H9 (cell line): ENCODE measurements at regions not wholly inside any gene's neighbourhood (a gene's known extent, or its start where the extent isn't known, plus 50 kb on each side); places are given as distances from the start of the nearest gene placed in this dataset.

Source experiments
- DNase-seq: peaks from one replicate; pipeline ENCODE4 v3.0.0-alpha.2; 2017
- H2AFZ ChIP-seq: one replicate; pipeline ENCODE4 v1.6.1; 2013; ENCODE audit warnings: mild to moderate bottlenecking, low read length, control low read depth, moderate library complexity
- H2AK5ac ChIP-seq: 2 replicates; pipeline ENCODE4 v1.6.1; 2013; ENCODE audit warnings: low read length, control low read depth, mixed read lengths; ENCODE audit not compliant: insufficient read length
- H2BK120ac ChIP-seq: one replicate; pipeline ENCODE4 v1.6.1; 2013; ENCODE audit warnings: low read depth, mild to moderate bottlenecking, low read length, control low read depth, inconsistent platforms; ENCODE audit not compliant: poor library complexity, severe bottlenecking
- H2BK12ac ChIP-seq: 2 replicates; pipeline ENCODE4 v1.6.1; 2013; ENCODE audit warnings: low read length, control low read depth, mixed read lengths, low read depth; ENCODE audit not compliant: insufficient read length
- H2BK15ac ChIP-seq: 2 replicates; pipeline ENCODE4 v1.6.1; 2013; ENCODE audit warnings: low read depth, low read length, control low read depth
- H2BK20ac ChIP-seq: one replicate; pipeline ENCODE4 v1.6.1; 2013; ENCODE audit warnings: low read depth, mild to moderate bottlenecking, low read length, control low read depth, inconsistent platforms; ENCODE audit not compliant: poor library complexity, severe bottlenecking
- H2BK5ac ChIP-seq: 2 replicates; pipeline ENCODE4 v1.6.1; 2013; ENCODE audit warnings: low read length, control low read depth, mixed read lengths; ENCODE audit not compliant: insufficient read length
- H3K14ac ChIP-seq: 2 replicates; pipeline ENCODE4 v1.6.1; 2013; ENCODE audit warnings: low read length, control low read depth; ENCODE audit not compliant: insufficient read depth
- H3K18ac ChIP-seq: 2 replicates; pipeline ENCODE4 v1.6.1; 2013; ENCODE audit warnings: low read depth, mild to moderate bottlenecking, mixed read lengths, low read length, control low read depth; ENCODE audit not compliant: insufficient read length
- H3K23ac ChIP-seq: 2 replicates; pipeline ENCODE4 v1.6.1; 2013; ENCODE audit warnings: low read length, control low read depth, mixed read lengths, low read depth; ENCODE audit not compliant: insufficient read length
- H3K23me2 ChIP-seq: 2 replicates; pipeline ENCODE4 v1.6.1; 2013; ENCODE audit warnings: low read depth, mild to moderate bottlenecking, mixed read lengths, low read length, control low read depth; ENCODE audit not compliant: insufficient read length, poor library complexity, severe bottlenecking
- H3K27ac ChIP-seq: 2 replicates; pipeline ENCODE4 v1.5.1; 2013; ENCODE audit warnings: low read length, control low read depth, mixed read lengths, low read depth; ENCODE audit not compliant: insufficient read length
- H3K27me3 ChIP-seq: 2 replicates; pipeline ENCODE4 v1.6.1; 2013; ENCODE audit warnings: low read length, control low read depth, inconsistent platforms; ENCODE audit not compliant: insufficient read depth
- H3K4ac ChIP-seq: 2 replicates; pipeline ENCODE4 v1.6.1; 2013; ENCODE audit warnings: low read depth, mild to moderate bottlenecking, control low read depth, inconsistent platforms, low read length, moderate library complexity
- H3K4me1 ChIP-seq: 2 replicates; pipeline ENCODE4 v1.6.1; 2013; ENCODE audit warnings: low read length, control low read depth, inconsistent platforms; ENCODE audit not compliant: insufficient read depth
- H3K4me2 ChIP-seq: 2 replicates; pipeline ENCODE4 v1.6.1; 2013; ENCODE audit warnings: low read length, control low read depth, mixed read lengths; ENCODE audit not compliant: insufficient read length, insufficient read depth
- H3K56ac ChIP-seq: 2 replicates; pipeline ENCODE4 v1.6.1; 2013; ENCODE audit warnings: low read depth, mild to moderate bottlenecking, mixed read lengths, low read length, control low read depth; ENCODE audit not compliant: insufficient read length
- H3K79me1 ChIP-seq: 2 replicates; pipeline ENCODE4 v1.6.1; 2013; ENCODE audit warnings: low read depth, mild to moderate bottlenecking, moderate library complexity, low read length, control low read depth, inconsistent platforms; ENCODE audit not compliant: insufficient read depth, poor library complexity, severe bottlenecking
- H3K79me2 ChIP-seq: 2 replicates; pipeline ENCODE4 v1.6.1; 2013; ENCODE audit warnings: low read length, control low read depth, inconsistent platforms; ENCODE audit not compliant: insufficient read depth
- H3K9ac ChIP-seq: 2 replicates; pipeline ENCODE4 v1.6.1; 2013; ENCODE audit warnings: low read length, control low read depth, mixed read lengths; ENCODE audit not compliant: insufficient read length; ENCODE audit errors: extremely low read depth
- H3K9me3 ChIP-seq: one replicate; pipeline ENCODE4 v1.6.1; 2013; ENCODE audit warnings: low read depth, low read length, inconsistent platforms; ENCODE audit not compliant: control insufficient read depth
- H3T11ph ChIP-seq: one replicate; pipeline ENCODE4 v1.6.1; 2013; ENCODE audit warnings: mild to moderate bottlenecking, low read length, control low read depth, inconsistent platforms
- H4K20me1 ChIP-seq: one replicate; pipeline ENCODE4 v1.6.1; 2013; ENCODE audit not compliant: control insufficient read depth, insufficient read length, insufficient read depth
- H4K5ac ChIP-seq: 2 replicates; pipeline ENCODE4 v1.6.1; 2013; ENCODE audit warnings: low read depth, mild to moderate bottlenecking, mixed read lengths, low read length, control low read depth; ENCODE audit not compliant: insufficient read length
- H4K8ac ChIP-seq: replicated peaks from 2 replicates; pipeline ENCODE4 v1.6.1; 2013; ENCODE audit warnings: low read length, control low read depth, mixed read lengths, low read depth; ENCODE audit not compliant: insufficient read length
- H4K91ac ChIP-seq: 2 replicates; pipeline ENCODE4 v1.6.1; 2013; ENCODE audit warnings: low read depth, mild to moderate bottlenecking, moderate library complexity, mixed read lengths, low read length, control low read depth; ENCODE audit not compliant: insufficient read length
- H3K27ac Mint-ChIP-seq, 3 experiments: 2 replicates in 2 of 3; 3 replicates in 1 of 3; pipeline ENCODE4 v1.8.0; 2020 to 2021; ENCODE audit warnings: mixed read lengths in 3 of 3, mild to moderate bottlenecking in 1 of 3, moderate library complexity in 1 of 3
- H3K27me3 Mint-ChIP-seq: 2 replicates; pipeline ENCODE4 v1.8.0; 2021; ENCODE audit warnings: low read depth, mild to moderate bottlenecking, moderate library complexity, mixed read lengths
- H3K36me3 Mint-ChIP-seq, 3 experiments: 2 replicates in 2 of 3; 3 replicates in 1 of 3; pipeline ENCODE4 v1.8.0; 2020 to 2021; ENCODE audit warnings: low read depth in 3 of 3, mixed read lengths in 3 of 3; ENCODE audit not compliant: insufficient read depth in 1 of 3
- H3K4me1 Mint-ChIP-seq, 2 experiments: 2 replicates each; pipeline ENCODE4 v1.8.0; 2020; ENCODE audit warnings: mixed read lengths in 2 of 2
- H3K4me3 Mint-ChIP-seq, 2 experiments: 2 replicates in 1 of 2; 3 replicates in 1 of 2; pipeline ENCODE4 v1.8.0; 2020 to 2021; ENCODE audit warnings: mild to moderate bottlenecking in 2 of 2, mixed read lengths in 2 of 2, moderate library complexity in 1 of 2
- H3K9me3 Mint-ChIP-seq, 2 experiments: 2 replicates in 1 of 2; 3 replicates in 1 of 2; pipeline ENCODE4 v1.8.0; 2020; ENCODE audit warnings: mild to moderate bottlenecking in 2 of 2, mixed read lengths in 2 of 2, moderate library complexity in 1 of 2
- CTCF ChIP-seq: fragments of 200-600 bp; sonication (generic); conservative IDR thresholded peaks from 3 replicates; pipeline ENCODE4 v1.8.0; 2021; ENCODE audit warnings: antibody characterized with exemption, mild to moderate bottlenecking

- no peak overlapping the region for H2BK20ac ChIP-seq
- no peaks in the 10 kb centered on the region for H3K79me2 ChIP-seq
- H3K27me3 ChIP-seq = no peaks in the 10 kb centered on the region
- H2AFZ ChIP-seq = no peak overlapping the region
- no peaks in the 10 kb centered on the region for H3K4me1 ChIP-seq
- H3K4me3 Mint-ChIP-seq = no peak overlapping the region
- no peak overlapping the region for H3K18ac ChIP-seq
- no peak overlapping the region for H3K4ac ChIP-seq
- no peak overlapping the region for H4K91ac ChIP-seq
- H2BK5ac ChIP-seq = no peak overlapping the region
- H2AK5ac ChIP-seq = no peak overlapping the region
- H3K79me1 ChIP-seq = no peaks in the 10 kb centered on the region
- H3K23me2 ChIP-seq = no peaks in the 10 kb centered on the region
- H2BK15ac ChIP-seq = no peak overlapping the region
- H2BK120ac ChIP-seq = no peak overlapping the region
- no peaks in the 10 kb centered on the region for H3K27me3 Mint-ChIP-seq
- no peak for DNase-seq
- no peak overlapping the region for H3K23ac ChIP-seq
- H4K8ac ChIP-seq = no peak overlapping the region
- H3K9ac ChIP-seq = no peak overlapping the region
- H3K4me1 Mint-ChIP-seq = no peaks in the 10 kb centered on the region
- H2BK12ac ChIP-seq = no peak overlapping the region
- no peak for TF ChIP-seq CTCF
- no peaks in the 10 kb centered on the region for H4K20me1 ChIP-seq
- H3K56ac ChIP-seq = no peak overlapping the region
- H3K27ac Mint-ChIP-seq = no peak overlapping the region
- no peak overlapping the region for H3K4me2 ChIP-seq
- no peak overlapping the region for H3T11ph ChIP-seq
- H3K27ac ChIP-seq = no peak overlapping the region
- no peak overlapping the region for H3K14ac ChIP-seq
- H4K5ac ChIP-seq = no peak overlapping the region
- peaks cover 0 to 4% (median 1%) of the 10 kb centered on the region in 3 experiments; a peak in 2 of 7 replicates for H3K36me3 Mint-ChIP-seq
- H3K9me3 Mint-ChIP-seq = peaks cover 0 to 3% of the 10 kb centered on the region in 2 experiments; a peak in 2 of 5 replicates
- no peaks in the 10 kb centered on the region for H3K9me3 ChIP-seq
Measured at GRCh38 chr14:26810631-26811030, 212.8 kb upstream of the NOVA1 start.
